ENCODE measurements at regions not wholly inside any gene's neighbourhood (a gene's known extent, or its start where the extent isn't known, plus 50 kb on each side); places are given as distances from the start of the nearest gene placed in this dataset.

DNA sequence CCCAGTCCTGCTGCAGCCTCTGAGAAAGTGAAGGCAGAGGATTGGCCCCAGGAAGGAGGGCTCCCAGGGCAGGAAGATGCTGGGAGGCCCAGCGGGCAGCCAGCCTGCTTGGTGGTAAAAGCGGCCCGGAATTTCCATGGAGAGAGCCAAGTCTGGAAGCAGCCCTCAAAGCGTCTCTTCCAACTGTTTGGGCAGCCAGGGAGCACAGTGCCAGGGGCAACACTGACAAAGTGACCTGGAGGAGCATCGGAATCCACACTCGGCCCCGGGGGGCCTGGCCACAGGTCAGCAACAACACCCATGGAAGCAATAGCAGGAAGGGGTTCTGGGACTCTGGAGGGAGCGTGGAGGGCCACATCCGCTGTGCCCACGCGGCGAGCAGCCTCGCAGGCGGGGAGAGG is 63.2 kb upstream of the FGFR2 start:
- Mint-ChIP-seq H3K27me3 (ENCODE audit: insufficient read depth, unreplicated experiment) (no peaks in the 10 kb centered on the region), H3K36me3 (ENCODE audit: insufficient read depth, unreplicated experiment) (no peaks in the 10 kb centered on the region), H3K4me1 (ENCODE audit: low read depth, unreplicated experiment) (no peaks in the 10 kb centered on the region), H3K4me3 (ENCODE audit: unreplicated experiment) (no peak overlapping the region), H3K27ac (ENCODE audit: unreplicated experiment) (no peak overlapping the region), H3K9me3 (ENCODE audit: unreplicated experiment) (peaks cover 13% of the 10 kb centered on the region)
- no TSS peak for BruUV-seq (replicated peaks)
- Histone ChIP-seq H3K36me3 (ENCODE audit: control insufficient read depth, insufficient read depth, low read length) (no peaks in the 10 kb centered on the region), H3K9me3 (no peaks in the 10 kb centered on the region), H3K27me3 (replicated peaks; ENCODE audit: control insufficient read depth, insufficient read depth, low read length) (no peaks in the 10 kb centered on the region), H3K4me1 (no peaks in the 10 kb centered on the region), H3K4me3 (ENCODE audit: low read depth, low read length) (no peak overlapping the region)
- TF ChIP-seq, protein P1, sequence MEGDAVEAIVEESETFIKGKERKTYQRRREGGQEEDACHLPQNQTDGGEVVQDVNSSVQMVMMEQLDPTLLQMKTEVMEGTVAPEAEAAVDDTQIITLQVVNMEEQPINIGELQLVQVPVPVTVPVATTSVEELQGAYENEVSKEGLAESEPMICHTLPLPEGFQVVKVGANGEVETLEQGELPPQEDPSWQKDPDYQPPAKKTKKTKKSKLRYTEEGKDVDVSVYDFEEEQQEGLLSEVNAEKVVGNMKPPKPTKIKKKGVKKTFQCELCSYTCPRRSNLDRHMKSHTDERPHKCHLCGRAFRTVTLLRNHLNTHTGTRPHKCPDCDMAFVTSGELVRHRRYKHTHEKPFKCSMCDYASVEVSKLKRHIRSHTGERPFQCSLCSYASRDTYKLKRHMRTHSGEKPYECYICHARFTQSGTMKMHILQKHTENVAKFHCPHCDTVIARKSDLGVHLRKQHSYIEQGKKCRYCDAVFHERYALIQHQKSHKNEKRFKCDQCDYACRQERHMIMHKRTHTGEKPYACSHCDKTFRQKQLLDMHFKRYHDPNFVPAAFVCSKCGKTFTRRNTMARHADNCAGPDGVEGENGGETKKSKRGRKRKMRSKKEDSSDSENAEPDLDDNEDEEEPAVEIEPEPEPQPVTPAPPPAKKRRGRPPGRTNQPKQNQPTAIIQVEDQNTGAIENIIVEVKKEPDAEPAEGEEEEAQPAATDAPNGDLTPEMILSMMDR (IDR thresholded peaks at IDR 0.05; ENCODE audit: insufficient read depth in 1 of 2, low read depth in 1 of 2, low read length in 1 of 2, severe bottlenecking in 1 of 2, unreplicated experiment in 1 of 2): no peak
- POLR2A ChIA-PET: no interaction called here
- DNase-seq: no peak
- intact Hi-C loops (cut with micrococcal nuclease; ENCODE audit: unreplicated experiment): no loop called here
- CTCF ChIA-PET: no interaction called here

DNA sequence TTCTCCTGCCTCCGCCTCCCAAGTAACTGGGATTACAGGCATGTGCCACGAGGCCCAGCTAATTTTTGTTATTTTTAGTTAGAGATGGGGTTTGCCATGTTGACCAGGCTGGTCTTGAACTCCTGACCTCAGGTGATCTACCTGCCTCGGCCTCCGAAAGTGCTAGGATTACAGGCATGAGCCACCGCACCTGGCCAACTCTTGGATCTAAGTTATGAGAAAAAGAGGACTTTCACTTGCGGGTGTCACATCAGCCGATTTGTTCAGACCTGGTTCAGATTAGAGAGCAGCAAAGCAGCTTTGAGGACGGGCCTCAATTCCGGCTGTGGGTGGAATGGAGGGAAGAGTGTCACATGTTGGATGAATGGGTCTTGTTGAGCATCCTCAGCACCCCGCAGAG is 61.0 kb upstream of the FGFR2 start:
- no peaks in the 10 kb centered on the region for H3K36me3 Mint-ChIP-seq (ENCODE audit: insufficient read depth, unreplicated experiment)
- intact Hi-C loops (cut with micrococcal nuclease; ENCODE audit: unreplicated experiment): no loop called here

DNA sequence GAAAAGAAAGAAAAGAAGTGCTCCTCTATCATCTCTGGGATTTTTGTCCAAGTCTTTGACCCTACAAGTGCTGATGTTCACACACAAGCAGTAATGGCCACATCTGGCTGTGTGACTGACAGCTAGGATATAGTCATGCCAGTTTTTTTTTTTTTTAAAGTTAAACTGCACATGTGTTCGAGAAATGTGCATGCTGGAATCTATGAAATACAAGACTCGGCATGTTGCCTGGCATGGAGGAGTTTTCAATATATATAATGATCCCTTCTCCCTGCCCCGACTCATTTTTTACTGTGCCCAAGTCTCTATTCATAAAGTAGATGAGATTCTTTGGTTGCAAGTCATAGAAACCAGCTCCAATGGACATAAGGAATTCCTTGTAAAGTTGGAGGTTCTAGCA is 60.4 kb upstream of the FGFR2 start:
- CTCF ChIA-PET: no interaction called here
- H3K36me3 ChIP-seq (ENCODE audit: control insufficient read depth, insufficient read depth, low read length): no peaks in the 10 kb centered on the region
- no peaks in the 10 kb centered on the region for H3K4me1 ChIP-seq
- H3K9me3 Mint-ChIP-seq (ENCODE audit: unreplicated experiment): no peaks in the 10 kb centered on the region
- TF ChIP-seq, protein P1 (IDR thresholded peaks at IDR 0.05; ENCODE audit: insufficient read depth in 1 of 2, low read depth in 1 of 2, low read length in 1 of 2, severe bottlenecking in 1 of 2, unreplicated experiment in 1 of 2): no peak
- no peak overlapping the region for H3K4me3 ChIP-seq (ENCODE audit: low read depth, low read length)
- intact Hi-C loops (cut with micrococcal nuclease; ENCODE audit: unreplicated experiment): no loop called here
- no peaks in the 10 kb centered on the region for H3K36me3 Mint-ChIP-seq (ENCODE audit: insufficient read depth, unreplicated experiment)
- no peaks in the 10 kb centered on the region for H3K4me1 Mint-ChIP-seq (ENCODE audit: low read depth, unreplicated experiment)
- no peak overlapping the region for H3K27ac Mint-ChIP-seq (ENCODE audit: unreplicated experiment)
- no peaks in the 10 kb centered on the region for H3K27me3 Mint-ChIP-seq (ENCODE audit: insufficient read depth, unreplicated experiment)
- no TSS peak for BruUV-seq (replicated peaks)
- no peaks in the 10 kb centered on the region for H3K27me3 ChIP-seq (replicated peaks; ENCODE audit: control insufficient read depth, insufficient read depth, low read length)
- POLR2A ChIA-PET: no interaction called here
- no peaks in the 10 kb centered on the region for H3K9me3 ChIP-seq
- DNase-seq: no peak
- no peak overlapping the region for H3K4me3 Mint-ChIP-seq (ENCODE audit: unreplicated experiment)

More for the DNA sequence above, 61.0 kb upstream of the FGFR2 start:
- Mint-ChIP-seq H3K27ac (ENCODE audit: unreplicated experiment) (no peak overlapping the region), H3K27me3 (ENCODE audit: insufficient read depth, unreplicated experiment) (no peaks in the 10 kb centered on the region), H3K9me3 (ENCODE audit: unreplicated experiment) (no peaks in the 10 kb centered on the region), H3K4me1 (ENCODE audit: low read depth, unreplicated experiment) (no peaks in the 10 kb centered on the region), H3K4me3 (ENCODE audit: unreplicated experiment) (no peak overlapping the region)
- TF ChIP-seq, protein P1 (IDR thresholded peaks at IDR 0.05; ENCODE audit: insufficient read depth in 1 of 2, low read depth in 1 of 2, low read length in 1 of 2, severe bottlenecking in 1 of 2, unreplicated experiment in 1 of 2): no peak
- H3K27me3 ChIP-seq (replicated peaks; ENCODE audit: control insufficient read depth, insufficient read depth, low read length): no peaks in the 10 kb centered on the region
- H3K36me3 ChIP-seq (ENCODE audit: control insufficient read depth, insufficient read depth, low read length): no peaks in the 10 kb centered on the region
- no peaks in the 10 kb centered on the region for H3K4me1 ChIP-seq
- POLR2A ChIA-PET: no interaction called here
- BruUV-seq (replicated peaks): no TSS peak
- H3K4me3 ChIP-seq (ENCODE audit: low read depth, low read length): no peak overlapping the region
- no peak for DNase-seq
- CTCF ChIA-PET: no interaction called here
- H3K9me3 ChIP-seq: no peaks in the 10 kb centered on the region
